GM19328 (cell line): ENCODE measurements at regions not wholly inside any gene's neighbourhood (a gene's known extent, or its start where the extent isn't known, plus 50 kb on each side); places are given as distances from the start of the nearest gene placed in this dataset.
"Not testable (repeated sequence)": the region's sequence is repeated elsewhere in the genome, so short reads cannot be mapped to it uniquely, and the experiment has no call there.

Source experiments
- ATAC-seq: cut with Tn5 transposase; IDR thresholded peaks from one replicate; pipeline ENCODE4 v1.9.1; 2021; ENCODE audit warnings: mild to moderate bottlenecking, moderate library complexity; ENCODE audit not compliant: unreplicated experiment

GRCh38 chr13:61215601-61216000 lies 200.0 kb downstream of the PCDH20 start:
- ATAC-seq: no peak

GRCh38 chr13:61215116-61215515 lies 200.5 kb downstream of the PCDH20 start:
- no peak for ATAC-seq

GRCh38 chr13:61214551-61214950 lies 201.1 kb downstream of the PCDH20 start:
- ATAC-seq: no peak

GRCh38 chr13:61205898-61206297 lies 209.8 kb downstream of the PCDH20 start:
- ATAC-seq: not testable (repeated sequence)

GRCh38 chr13:61204025-61204424 lies 211.6 kb downstream of the PCDH20 start:
- no peak for ATAC-seq

GRCh38 chr13:61202042-61202441 lies 213.6 kb downstream of the PCDH20 start:
- no peak for ATAC-seq

- no peak for ATAC-seq
These were observed 222.8 kb downstream of the PCDH20 start for GRCh38 chr13:61192826-61193225.

- no peak for ATAC-seq
These were observed 227.6 kb downstream of the PCDH20 start for GRCh38 chr13:61188057-61188456.

- ATAC-seq: no peak
These were observed 228.2 kb downstream of the PCDH20 start for GRCh38 chr13:61187471-61187870.

GRCh38 chr13:61183670-61184069 lies 232.0 kb downstream of the PCDH20 start:
- ATAC-seq: no peak

- ATAC-seq: no peak
These were observed 235.4 kb downstream of the PCDH20 start for GRCh38 chr13:61180234-61180633.

- no peak for ATAC-seq
These were observed 235.9 kb downstream of the PCDH20 start for GRCh38 chr13:61179741-61180140.

GRCh38 chr13:61170856-61171255 lies 244.8 kb downstream of the PCDH20 start:
- ATAC-seq: no peak

- no peak for ATAC-seq
These were observed 253.0 kb downstream of the PCDH20 start for GRCh38 chr13:61162636-61163035.

- ATAC-seq: no peak
These were observed 253.5 kb downstream of the PCDH20 start for GRCh38 chr13:61162106-61162505.

GRCh38 chr13:61156753-61157152 lies 258.9 kb downstream of the PCDH20 start:
- no peak for ATAC-seq

GRCh38 chr13:61151062-61151461 lies 264.6 kb downstream of the PCDH20 start:
- ATAC-seq: no peak

GRCh38 chr13:61149331-61149730 lies 266.3 kb downstream of the PCDH20 start:
- ATAC-seq: no peak

- no peak for ATAC-seq
These were observed 266.8 kb downstream of the PCDH20 start for GRCh38 chr13:61148691-61149315.

- no peak for ATAC-seq
These were observed 267.4 kb downstream of the PCDH20 start for GRCh38 chr13:61148211-61148610.

- no peak for ATAC-seq
These were observed 269.1 kb downstream of the PCDH20 start for GRCh38 chr13:61146571-61146970.

GRCh38 chr13:61146158-61146557 lies 269.5 kb downstream of the PCDH20 start:
- no peak for ATAC-seq
